HG03558 (cell line): ENCODE measurements at regions not wholly inside any gene's neighbourhood (a gene's known extent, or its start where the extent isn't known, plus 50 kb on each side); places are given as distances from the start of the nearest gene placed in this dataset.

ENCODE experiments used
- ATAC-seq: cut with Tn5 transposase; IDR thresholded peaks from one replicate; pipeline ENCODE4 v1.9.1; 2021; ENCODE audit warnings: moderate number of reproducible peaks; ENCODE audit not compliant: unreplicated experiment; ENCODE audit errors: extremely low read depth

DNA sequence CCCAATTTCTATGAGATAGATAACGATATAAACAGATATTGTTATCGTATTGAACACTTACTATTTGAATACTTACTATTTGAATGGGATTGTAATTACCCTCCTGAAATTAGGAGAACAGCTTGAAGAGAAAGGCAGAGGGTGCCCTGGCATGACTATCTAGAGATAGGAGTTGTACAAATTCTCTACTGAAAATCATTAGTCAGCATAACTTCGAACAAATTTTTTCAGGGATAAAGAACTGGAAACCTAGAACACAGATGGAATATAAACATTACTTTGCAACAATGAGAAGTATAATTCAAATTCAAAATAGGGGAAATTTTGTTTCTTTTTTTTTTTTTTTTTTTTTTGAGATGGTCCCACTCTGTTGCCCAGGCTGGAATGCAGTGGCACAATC lies 1096.8 kb downstream of the C4orf33 start:
- no peak for ATAC-seq

GRCh38 chr4:130197946-130198345 lies 1102.0 kb downstream of the C4orf33 start:
- ATAC-seq, result no peak

DNA sequence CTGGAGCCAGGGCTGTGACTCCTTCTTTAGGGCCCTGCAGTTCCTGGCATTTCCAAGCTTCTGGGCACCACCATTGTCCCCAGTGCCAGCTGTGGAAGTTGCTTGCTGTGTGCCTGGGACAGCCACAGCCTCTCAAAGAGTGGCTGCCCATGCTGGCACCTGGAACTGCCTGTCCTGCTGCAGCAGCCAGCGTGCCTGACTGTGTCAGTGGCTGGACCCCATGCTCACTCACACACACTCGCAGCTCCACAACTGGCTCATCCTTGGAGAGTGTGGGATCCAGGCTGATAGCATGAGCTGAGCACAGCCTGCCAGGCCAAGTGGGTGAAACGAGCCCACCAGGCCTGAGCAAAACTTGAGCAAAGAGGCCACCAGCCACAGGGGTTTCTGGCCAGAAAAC lies 1107.6 kb downstream of the C4orf33 start:
- no peak for ATAC-seq

GRCh38 chr4:130210864-130211263 lies 1114.9 kb downstream of the C4orf33 start:
- ATAC-seq, result no peak

- ATAC-seq, result no peak
Measured at GRCh38 chr4:130214268-130214667, 1118.3 kb downstream of the C4orf33 start.

- ATAC-seq, result peak; percentile 100
Measured at GRCh38 chr4:130233377-130234047, 1137.6 kb downstream of the C4orf33 start.

- no peak for ATAC-seq
Measured at GRCh38 chr4:130238121-130238520, 1142.2 kb downstream of the C4orf33 start.

DNA sequence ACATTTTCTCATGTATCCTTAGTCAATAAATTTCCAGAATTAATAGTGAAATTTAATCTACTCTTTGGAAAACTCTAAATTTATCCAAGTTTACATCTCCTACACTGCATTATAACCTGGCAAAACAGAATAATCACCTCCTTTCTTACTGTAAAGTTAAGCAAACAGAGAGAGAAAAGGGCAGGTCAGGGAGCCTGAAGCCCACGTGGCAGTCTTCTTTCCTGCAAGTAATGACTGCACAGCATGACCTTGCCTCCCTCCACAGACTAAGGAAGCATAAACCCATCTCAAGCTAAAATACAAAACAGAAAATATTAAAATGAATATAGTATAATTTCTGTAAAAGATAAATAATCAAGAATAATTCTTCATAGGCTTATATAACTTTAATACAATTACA lies 1153.0 kb downstream of the C4orf33 start:
- no peak for ATAC-seq

DNA sequence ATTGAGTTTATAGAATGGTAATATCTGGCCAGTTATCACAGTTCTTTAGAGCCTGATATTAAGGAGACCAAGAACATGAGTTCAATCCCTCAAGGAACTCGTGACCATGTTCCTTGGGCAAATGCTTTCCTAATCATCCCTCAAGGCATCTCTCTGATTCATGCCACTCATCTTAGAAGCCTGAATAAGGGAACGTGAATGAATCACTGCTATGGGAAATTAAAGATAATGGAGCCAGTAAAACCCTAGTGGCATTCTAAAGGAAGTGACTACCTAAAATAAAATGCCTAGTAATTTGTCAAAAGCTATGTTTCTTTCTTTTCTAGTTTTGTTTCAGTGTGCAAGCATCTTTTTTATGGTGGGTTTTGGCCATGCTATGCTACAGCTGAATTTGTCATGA lies 1161.3 kb downstream of the C4orf33 start:
- ATAC-seq, result no peak

DNA sequence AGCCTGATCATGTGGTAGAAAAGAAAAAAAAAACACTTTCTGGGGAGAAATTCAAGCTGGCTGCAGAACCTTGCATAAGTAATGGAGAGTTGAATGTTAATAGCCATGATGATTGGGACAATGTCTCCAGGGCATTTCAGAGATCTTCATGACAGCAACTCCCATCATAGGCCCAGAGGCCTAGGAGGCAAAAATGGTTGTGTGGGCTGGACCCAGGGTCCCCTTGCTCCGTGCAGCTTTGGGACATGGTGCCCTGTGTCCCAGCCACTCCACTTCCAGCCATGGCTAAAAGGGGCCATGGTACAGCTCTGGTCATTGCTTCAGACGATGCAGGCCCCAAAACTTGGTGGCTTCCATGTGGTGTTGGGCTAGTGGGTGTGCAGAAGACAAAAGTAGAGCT lies 1170.9 kb downstream of the C4orf33 start:
- ATAC-seq, result no peak

GRCh38 chr4:130288576-130288975 lies 1192.6 kb downstream of the C4orf33 start:
- ATAC-seq, result no peak

- no peak for ATAC-seq
Measured at GRCh38 chr4:130293692-130294091, 1197.7 kb downstream of the C4orf33 start.

GRCh38 chr4:130296448-130296847 lies 1200.5 kb downstream of the C4orf33 start:
- ATAC-seq, result no peak

GRCh38 chr4:130306566-130306965 lies 1210.6 kb downstream of the C4orf33 start:
- ATAC-seq, result no peak

DNA sequence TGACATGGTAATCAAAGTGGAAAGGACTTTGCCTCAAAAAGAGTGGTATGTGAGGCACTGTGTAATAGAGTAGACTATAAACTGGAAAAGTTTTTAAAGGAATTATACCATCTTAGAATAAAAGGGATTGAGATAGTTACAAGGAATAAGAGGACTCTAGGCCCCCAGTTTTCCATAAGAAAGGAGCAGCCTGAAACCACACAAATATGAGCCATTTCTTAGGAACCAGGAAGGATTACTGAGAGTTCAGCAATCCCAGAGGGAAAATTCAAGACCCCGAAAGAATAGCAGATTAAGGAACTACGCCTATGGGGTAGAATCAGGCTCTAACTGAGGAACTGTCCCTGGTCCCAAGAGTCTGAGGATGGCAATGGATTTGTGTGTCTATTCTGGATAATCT lies 1213.3 kb downstream of the C4orf33 start:
- no peak for ATAC-seq

- ATAC-seq, result no peak
Measured at GRCh38 chr4:130322439-130322838, 1226.5 kb downstream of the C4orf33 start.

DNA sequence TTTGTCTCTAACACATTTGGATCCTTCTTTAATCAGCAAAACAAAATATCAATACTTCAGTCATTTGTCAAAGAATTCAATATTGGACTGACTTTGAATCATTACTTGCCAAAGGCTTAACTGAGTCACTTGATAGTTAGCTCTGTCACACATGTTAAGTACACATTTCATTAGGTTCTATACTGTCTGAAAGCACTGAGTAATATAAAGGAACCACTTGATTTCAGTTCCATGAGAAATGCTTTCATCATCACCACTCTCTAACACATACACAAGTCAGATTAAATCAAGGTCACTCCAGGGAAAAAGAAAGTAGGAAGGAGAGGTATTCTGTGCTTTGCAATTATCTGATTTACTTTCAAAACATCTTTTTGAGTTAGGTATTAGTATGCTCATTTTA lies 1233.1 kb downstream of the C4orf33 start:
- ATAC-seq, result no peak

DNA sequence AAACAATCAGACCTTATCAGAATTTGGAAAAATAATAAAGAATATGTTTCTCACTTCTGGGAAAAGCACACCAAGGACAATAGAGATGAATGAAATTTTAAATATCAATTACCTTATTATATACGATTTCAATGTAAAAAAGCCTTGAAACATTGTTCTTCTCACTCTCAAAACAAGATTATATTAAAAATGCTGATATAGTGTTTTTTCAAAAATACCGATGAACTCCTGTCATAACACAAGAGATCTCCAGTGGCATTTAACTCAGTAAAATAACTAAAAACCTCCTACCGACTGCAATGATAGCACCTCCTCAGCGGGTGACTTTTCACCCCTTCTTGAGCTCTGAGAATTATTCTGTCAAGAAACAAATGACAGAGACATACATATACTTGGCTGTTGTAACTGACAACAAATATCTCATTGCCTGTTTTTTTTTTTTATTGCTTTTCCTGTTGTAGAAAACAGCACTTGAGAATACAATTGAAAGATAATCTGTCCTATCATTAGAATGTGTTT lies 1237.3 kb downstream of the C4orf33 start:
- ATAC-seq, result no peak

- no peak for ATAC-seq
Measured at GRCh38 chr4:130335417-130336194, 1239.7 kb downstream of the C4orf33 start.

GRCh38 chr4:130336585-130337217 lies 1240.7 kb downstream of the C4orf33 start:
- peak; percentile 58 for ATAC-seq

DNA sequence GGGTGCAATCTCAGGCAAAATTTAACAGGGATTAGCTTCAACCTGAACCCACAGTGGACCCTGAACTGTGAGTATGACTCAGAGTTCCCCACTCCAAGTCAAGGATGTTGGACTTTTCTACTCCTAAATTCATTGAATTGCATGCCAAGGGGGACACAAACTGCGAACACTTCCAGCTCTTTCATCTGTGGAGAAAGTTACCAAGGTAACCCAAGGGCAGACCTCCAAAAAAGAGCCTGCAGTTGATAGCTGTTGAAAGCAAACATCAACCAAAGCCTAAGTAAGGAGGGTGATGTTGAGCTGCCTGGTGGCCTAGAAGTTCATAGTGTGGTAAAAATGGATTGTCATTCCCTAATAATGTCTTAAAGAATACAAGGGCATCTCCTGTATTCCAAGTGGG lies 1242.9 kb downstream of the C4orf33 start:
- no peak for ATAC-seq
